AG04450 (cell line): ENCODE measurements at regions not wholly inside any gene's neighbourhood (a gene's known extent, or its start where the extent isn't known, plus 50 kb on each side); places are given as distances from the start of the nearest gene placed in this dataset.

Experiments
- CTCF ChIA-PET: fragments of 300-600, 350-600 bp; formaldehyde crosslinking; extraction: SDS; loops from one replicate; lab custom pipeline; 2022; ENCODE audit warnings: antibody characterized with exemption, inconsistent platforms; lab: Charles Lee
- POLR2A ChIA-PET: fragments of 350-600 bp; formaldehyde crosslinking; extraction: SDS; loops from one replicate; lab custom pipeline; 2021; ENCODE audit warnings: antibody characterized with exemption, inconsistent platforms; lab: Yijun Ruan, JAX
- DNase-seq: peaks from one replicate; pipeline ENCODE4 v3.0.0-alpha.2; 2011; ENCODE audit warnings: low read depth, low spot score
- H3K27ac ChIP-seq: one replicate; pipeline ENCODE4 v1.5.1; 2012; ENCODE audit warnings: low read depth, low read length, control low read depth
- H3K27me3 ChIP-seq: one replicate; pipeline ENCODE4 v1.6.0; 2012; ENCODE audit warnings: low read length; ENCODE audit not compliant: control insufficient read depth, insufficient read depth
- H3K4me3 ChIP-seq: 2 replicates; pipeline ENCODE4 v1.5.1; 2011; ENCODE audit warnings: mild to moderate bottlenecking, low read depth, low read length, control low read depth
- H3K9me3 ChIP-seq: 2 replicates; pipeline ENCODE4 v1.5.1; 2012; ENCODE audit warnings: low read length; ENCODE audit not compliant: control insufficient read depth, insufficient read depth
- CTCF ChIP-seq: IDR thresholded peaks from 2 replicates; pipeline ENCODE4 v1.5.1; 2011; ENCODE audit warnings: low read depth, low read length, control low read depth, inconsistent platforms

- no peak overlapping the region for H3K4me3 ChIP-seq
- DNase-seq: no peak
- POLR2A ChIA-PET: no interaction called here
- CTCF ChIA-PET: no interaction called here
- TF ChIP-seq CTCF: no peak
- H3K9me3 ChIP-seq: no peaks in the 10 kb centered on the region; the same call in 1 of the 2 replicates
- peaks cover 3% of the 10 kb centered on the region for H3K27me3 ChIP-seq
- no peak overlapping the region for H3K27ac ChIP-seq
Observed at GRCh38 chr10:125249948-125250347, 89.6 kb upstream of the CTBP2 start.

GRCh38 chr10:125248489-125248888 lies 88.1 kb upstream of the CTBP2 start:
- no peak for DNase-seq
- Histone ChIP-seq H3K4me3 (no peak overlapping the region), H3K27me3 (peaks cover 3% of the 10 kb centered on the region), H3K9me3 (no peaks in the 10 kb centered on the region; the same call in 1 of the 2 replicates), H3K27ac (no peak overlapping the region)
- ChIA-PET POLR2A (no interaction called here), CTCF (no interaction called here)
- no peak for TF ChIP-seq CTCF

DNA sequence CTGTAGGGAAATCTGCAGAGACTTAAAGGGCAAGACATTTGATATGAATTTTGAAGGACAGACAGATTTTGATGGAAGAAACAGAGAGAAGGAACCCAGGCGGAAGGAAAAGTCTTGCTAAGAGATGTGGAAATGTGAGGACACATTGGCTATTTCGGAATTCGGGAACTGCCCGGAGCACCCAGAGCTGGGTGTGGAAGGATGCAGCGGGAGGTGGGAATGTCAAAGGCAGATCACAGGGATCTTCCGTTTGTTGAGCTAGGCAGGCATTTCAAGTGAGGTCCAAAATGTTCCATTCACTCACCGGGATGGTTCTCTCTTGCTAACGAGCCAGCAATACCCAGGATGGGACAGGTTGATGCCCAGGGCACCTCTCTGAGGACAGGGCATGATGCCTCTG lies 87.2 kb upstream of the CTBP2 start:
- no peak for TF ChIP-seq CTCF
- H3K9me3 ChIP-seq: no peaks in the 10 kb centered on the region; the same call in 1 of the 2 replicates
- H3K27ac ChIP-seq: no peak overlapping the region
- ChIA-PET POLR2A (no interaction called here), CTCF (no interaction called here)
- no peak for DNase-seq
- H3K27me3 ChIP-seq: peaks cover 3% of the 10 kb centered on the region
- H3K4me3 ChIP-seq: no peak overlapping the region

GRCh38 chr10:125243532-125244253 lies 83.3 kb upstream of the CTBP2 start:
- H3K27ac ChIP-seq: no peak overlapping the region
- no peak for DNase-seq
- ChIA-PET POLR2A (no interaction called here), CTCF (no interaction called here)
- no peak for TF ChIP-seq CTCF
- no peak overlapping the region for H3K4me3 ChIP-seq
- peaks cover 2% of the 10 kb centered on the region for H3K27me3 ChIP-seq
- H3K9me3 ChIP-seq: no peaks in the 10 kb centered on the region

DNA sequence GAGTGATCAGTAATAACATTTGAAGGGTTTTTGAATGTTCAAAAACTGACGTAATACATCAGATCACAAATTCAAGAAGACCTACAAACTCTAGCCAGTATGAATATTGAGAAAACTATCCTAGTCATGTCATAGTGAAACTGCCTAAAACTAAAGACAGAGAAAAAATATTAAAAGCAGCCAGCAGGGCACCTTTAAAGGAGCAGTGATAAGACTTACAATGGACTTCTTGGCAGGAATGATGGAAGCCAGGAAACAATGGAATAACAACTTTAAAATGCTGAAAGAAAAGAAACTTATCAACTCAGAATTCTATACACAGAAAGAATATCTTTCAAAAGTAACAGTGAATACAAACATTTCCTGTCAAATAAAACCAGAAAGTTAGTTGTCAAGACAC lies 78.3 kb upstream of the CTBP2 start:
- no peak overlapping the region for H3K27ac ChIP-seq
- POLR2A ChIA-PET: no interaction called here
- peaks cover 2% of the 10 kb centered on the region; the same call in 1 of the 2 replicates for H3K9me3 ChIP-seq
- H3K27me3 ChIP-seq: no peaks in the 10 kb centered on the region
- CTCF ChIA-PET: no interaction called here
- no peak overlapping the region for H3K4me3 ChIP-seq
- no peak for DNase-seq
- TF ChIP-seq CTCF: no peak
